ENCODE measurements at regions not wholly inside any gene's neighbourhood (a gene's known extent, or its start where the extent isn't known, plus 50 kb on each side); places are given as distances from the start of the nearest gene placed in this dataset.

- ATAC-seq: no peak
- no peaks in the 10 kb centered on the region for H3K9me3 ChIP-seq
- H3K4me1 ChIP-seq: no peaks in the 10 kb centered on the region
- H3K27ac ChIP-seq: no peak overlapping the region
- H3K27me3 ChIP-seq: no peaks in the 10 kb centered on the region
- H3K4me3 ChIP-seq: no peak overlapping the region
- H3K36me3 ChIP-seq: no peaks in the 10 kb centered on the region
- 40% methylated on average over 1 of the region's 2 CpGs; no CpG with 5 or more reads in 1 of the 2 donors for WGBS, 2 donors (ENCODE audit: low coverage in 1 of 2)
- TF ChIP-seq CTCF (IDR thresholded peaks at IDR 0.05) (no peak), POLR2AphosphoS5 (IDR thresholded peaks at IDR 0.05) (no peak), POLR2A (IDR thresholded peaks at IDR 0.05) (no peak), EP300 (IDR thresholded peaks at IDR 0.05) (no peak)
Measured at GRCh38 chrX:66912417-66912816, 273.5 kb upstream of the EDA2R start.

DNA sequence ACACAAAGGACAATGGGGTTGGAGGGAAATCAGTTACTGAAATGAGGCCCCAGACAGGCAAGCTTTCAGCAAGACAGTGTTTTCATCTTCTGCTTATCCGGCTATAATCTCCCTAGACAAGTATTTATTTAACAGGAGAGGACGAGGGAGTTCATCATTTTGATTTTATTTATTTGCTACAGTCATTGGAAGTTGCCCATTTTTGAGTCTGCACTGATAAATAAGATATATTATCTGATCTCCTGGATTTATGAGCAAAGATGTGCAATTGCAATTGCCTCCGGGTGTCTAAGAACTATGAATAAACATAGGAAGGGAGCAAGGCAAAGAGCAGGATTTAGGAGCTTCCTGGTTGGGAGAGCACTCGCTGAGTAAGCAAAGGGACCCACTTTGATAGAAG, 263.2 kb upstream of the EDA2R start:
- Histone ChIP-seq H3K4me3 (no peak overlapping the region), H3K36me3 (no peaks in the 10 kb centered on the region), H3K9me3 (no peaks in the 10 kb centered on the region), H3K4me1 (no peaks in the 10 kb centered on the region), H3K27me3 (no peaks in the 10 kb centered on the region), H3K27ac (no peak overlapping the region)
- TF ChIP-seq POLR2AphosphoS5 (IDR thresholded peaks at IDR 0.05) (no peak), POLR2A (IDR thresholded peaks at IDR 0.05) (no peak), CTCF (IDR thresholded peaks at IDR 0.05) (no peak), EP300 (IDR thresholded peaks at IDR 0.05) (no peak)
- no peak for ATAC-seq
- WGBS, 2 donors (ENCODE audit: low coverage in 1 of 2): 20 to 34% methylated on average over 3 to 4 of the region's 4 CpGs

DNA sequence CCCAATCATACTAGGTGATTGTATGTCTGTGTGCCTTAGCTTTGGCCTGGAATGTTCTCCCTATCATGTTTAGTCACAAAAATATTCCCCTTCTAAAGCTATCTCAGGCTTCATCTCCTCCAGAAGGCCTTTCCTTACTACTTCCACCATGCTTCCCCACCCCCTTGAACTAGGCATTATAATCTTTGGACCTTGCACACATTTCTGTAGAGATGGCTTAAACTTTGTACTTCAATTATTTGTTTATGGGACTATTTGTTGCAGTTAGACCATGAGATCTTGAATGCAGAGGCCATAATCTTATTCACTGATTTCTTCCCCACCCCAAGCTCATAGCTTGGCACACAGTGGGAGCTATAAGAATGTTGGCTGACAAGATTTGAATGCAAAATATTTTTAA, 262.0 kb upstream of the EDA2R start:
- TF ChIP-seq CTCF (IDR thresholded peaks at IDR 0.05): no peak
- no peak for TF ChIP-seq POLR2AphosphoS5 (IDR thresholded peaks at IDR 0.05)
- TF ChIP-seq POLR2A (IDR thresholded peaks at IDR 0.05): no peak
- no peak for TF ChIP-seq EP300 (IDR thresholded peaks at IDR 0.05)
- no peak for ATAC-seq

GRCh38 chrX:66892004-66892403, 253.1 kb upstream of the EDA2R start:
- ATAC-seq: no peak
- H3K4me1 ChIP-seq: no peaks in the 10 kb centered on the region
- no peaks in the 10 kb centered on the region for H3K9me3 ChIP-seq
- H3K36me3 ChIP-seq: no peaks in the 10 kb centered on the region
- no peak overlapping the region for H3K27ac ChIP-seq
- no peak overlapping the region for H3K4me3 ChIP-seq
- no peak for TF ChIP-seq POLR2AphosphoS5 (IDR thresholded peaks at IDR 0.05)
- no peaks in the 10 kb centered on the region for H3K27me3 ChIP-seq
- 50 to 58% methylated on average over 2 of the region's 2 CpGs for WGBS, 2 donors (ENCODE audit: low coverage in 1 of 2)

More for the DNA sequence above, 262.0 kb upstream of the EDA2R start:
- H3K27ac ChIP-seq: no peak overlapping the region
- no peak overlapping the region for H3K4me3 ChIP-seq
- H3K4me1 ChIP-seq: no peaks in the 10 kb centered on the region
- H3K36me3 ChIP-seq: no peaks in the 10 kb centered on the region
- no peaks in the 10 kb centered on the region for H3K9me3 ChIP-seq
- no peaks in the 10 kb centered on the region for H3K27me3 ChIP-seq

- TF ChIP-seq CTCF (IDR thresholded peaks at IDR 0.05) (no peak), POLR2AphosphoS5 (IDR thresholded peaks at IDR 0.05) (no peak), EP300 (IDR thresholded peaks at IDR 0.05) (no peak), POLR2A (IDR thresholded peaks at IDR 0.05) (no peak)
- H3K27me3 ChIP-seq: no peaks in the 10 kb centered on the region
- no peaks in the 10 kb centered on the region for H3K4me1 ChIP-seq
- H3K36me3 ChIP-seq: no peaks in the 10 kb centered on the region
- H3K9me3 ChIP-seq: no peaks in the 10 kb centered on the region
- H3K27ac ChIP-seq: no peak overlapping the region
- WGBS, 2 donors (ENCODE audit: low coverage in 1 of 2): 94 to 100% methylated on average over 1 to 2 of the region's 2 CpGs
- no peak overlapping the region for H3K4me3 ChIP-seq
- no peak for ATAC-seq
Measured at GRCh38 chrX:66889418-66889817, 250.5 kb upstream of the EDA2R start.

- Histone ChIP-seq H3K4me3 (no peak overlapping the region), H3K4me1 (no peaks in the 10 kb centered on the region), H3K36me3 (no peaks in the 10 kb centered on the region), H3K27me3 (no peaks in the 10 kb centered on the region), H3K27ac (no peak overlapping the region), H3K9me3 (no peaks in the 10 kb centered on the region)
- TF ChIP-seq CTCF (IDR thresholded peaks at IDR 0.05) (no peak), EP300 (IDR thresholded peaks at IDR 0.05) (no peak), POLR2AphosphoS5 (IDR thresholded peaks at IDR 0.05) (no peak), POLR2A (IDR thresholded peaks at IDR 0.05) (no peak)
- no peak for ATAC-seq
- WGBS, 2 donors (ENCODE audit: low coverage in 1 of 2): no CpG with 5 or more reads among the region's 2 CpGs
Measured at GRCh38 chrX:66882101-66882500, 243.2 kb upstream of the EDA2R start.
